CD14-positive monocyte (primary cell): ENCODE measurements at regions not wholly inside any gene's neighbourhood (a gene's known extent, or its start where the extent isn't known, plus 50 kb on each side); places are given as distances from the start of the nearest gene placed in this dataset.

ENCODE experiments used
- DNase-seq, 3 donors: peaks; one replicate each; pipeline ENCODE4 v3.0.0-alpha.2; 2011 to 2022
- H2AFZ ChIP-seq: 2 replicates; pipeline ENCODE4 v1.6.0; 2012; ENCODE audit warnings: mild to moderate bottlenecking, low read depth, low read length, inconsistent platforms; ENCODE audit not compliant: insufficient read depth, poor library complexity, severe bottlenecking
- H3K27ac ChIP-seq, 2 donors: 1 replicate in 1 of 2; 2 replicates in 1 of 2; pipeline ENCODE4 v1.5.1; 2012 to 2013; ENCODE audit warnings: low read length in 2 of 2, control low read depth in 1 of 2, inconsistent platforms in 1 of 2, low read depth in 1 of 2, mild to moderate bottlenecking in 1 of 2
- H3K27me3 ChIP-seq, 2 donors: one replicate each; pipeline versions ENCODE4 v1.6.0 to v1.6.1; 2011 to 2013; ENCODE audit warnings: low read length in 2 of 2; ENCODE audit not compliant: control insufficient read depth in 2 of 2, insufficient read depth in 2 of 2
- H3K36me3 ChIP-seq, 2 donors: replicated peaks in 1 of 2; 1 replicate in 1 of 2; 2 replicates in 1 of 2; pipeline versions ENCODE4 v1.5.1 to v1.6.1; 2012 to 2013; ENCODE audit warnings: low read length in 2 of 2, control low read depth in 1 of 2, inconsistent platforms in 1 of 2, mild to moderate bottlenecking in 1 of 2; ENCODE audit not compliant: insufficient read depth in 2 of 2, control insufficient read depth in 1 of 2
- H3K4me1 ChIP-seq, 2 donors: 1 replicate in 1 of 2; 2 replicates in 1 of 2; pipeline versions ENCODE4 v1.5.1 to v1.6.1; 2012 to 2013; ENCODE audit warnings: low read length in 2 of 2, control low read depth in 1 of 2, inconsistent platforms in 1 of 2, mild to moderate bottlenecking in 1 of 2, moderate library complexity in 1 of 2; ENCODE audit not compliant: insufficient read depth in 2 of 2, control insufficient read depth in 1 of 2
- H3K4me2 ChIP-seq: replicated peaks from 2 replicates; pipeline ENCODE3; 2012; ENCODE audit warnings: low read length, moderate library complexity, mild to moderate bottlenecking; ENCODE audit not compliant: poor library complexity, severe bottlenecking; ENCODE audit errors: extremely low read depth
- H3K4me3 ChIP-seq, 3 experiments: fragments of 200-600 bp in 1 of 3; sonication (generic) in 1 of 3; replicated peaks in 1 of 3; 1 replicate in 2 of 3; 2 replicates in 1 of 3; pipeline ENCODE4 v1.5.1; 2011 to 2013; ENCODE audit warnings: low read length in 3 of 3, mild to moderate bottlenecking in 3 of 3, control low read depth in 2 of 3, low read depth in 2 of 3, inconsistent platforms in 1 of 3, moderate library complexity in 1 of 3
- H3K79me2 ChIP-seq: 2 replicates; pipeline ENCODE4 v1.6.0; 2012; ENCODE audit warnings: mild to moderate bottlenecking, control low read depth, inconsistent platforms, low read length, moderate library complexity; ENCODE audit not compliant: insufficient read depth
- H3K9ac ChIP-seq: 2 replicates; pipeline ENCODE4 v1.6.0; 2017; ENCODE audit warnings: low read length, mild to moderate bottlenecking; ENCODE audit not compliant: insufficient read depth, poor library complexity, severe bottlenecking
- H3K9me3 ChIP-seq, 2 donors: replicated peaks in 1 of 2; 1 replicate in 1 of 2; 2 replicates in 1 of 2; pipeline versions ENCODE4 v1.5.1 to v1.6.1; 2012 to 2013; ENCODE audit warnings: low read length in 2 of 2, control low read depth in 1 of 2; ENCODE audit not compliant: control insufficient read depth in 1 of 2, insufficient read depth in 1 of 2
- H4K20me1 ChIP-seq: 2 replicates; pipeline ENCODE4 v1.6.0; 2012; ENCODE audit warnings: mild to moderate bottlenecking, low read length, control low read depth, moderate library complexity; ENCODE audit not compliant: insufficient read depth
- H3K27ac Mint-ChIP-seq, 7 donors: one replicate each; pipeline ENCODE4 v1.8.0; 2020; ENCODE audit warnings: mild to moderate bottlenecking in 7 of 7, mixed read lengths in 7 of 7, moderate library complexity in 6 of 7, inconsistent platforms in 2 of 7
- H3K27me3 Mint-ChIP-seq, 3 donors: one replicate each; pipeline ENCODE4 v1.8.0; 2021 to 2022; ENCODE audit warnings: low read depth in 3 of 3, mild to moderate bottlenecking in 3 of 3, mixed read lengths in 3 of 3, moderate library complexity in 3 of 3, inconsistent platforms in 1 of 3
- H3K36me3 Mint-ChIP-seq, 2 donors: one replicate each; pipeline ENCODE4 v1.8.0; 2020; ENCODE audit warnings: mixed read lengths in 2 of 2, inconsistent platforms in 1 of 2, mild to moderate bottlenecking in 1 of 2
- H3K4me1 Mint-ChIP-seq: one replicate; pipeline ENCODE4 v1.8.0; 2020; ENCODE audit warnings: mild to moderate bottlenecking, mixed read lengths
- H3K4me3 Mint-ChIP-seq, 2 donors: one replicate each; pipeline ENCODE4 v1.8.0; 2020; ENCODE audit warnings: mild to moderate bottlenecking in 2 of 2, mixed read lengths in 2 of 2, moderate library complexity in 1 of 2
- H3K9me3 Mint-ChIP-seq, 7 donors: one replicate each; pipeline ENCODE4 v1.8.0; 2020 to 2022; ENCODE audit warnings: mixed read lengths in 7 of 7, mild to moderate bottlenecking in 6 of 7, moderate library complexity in 6 of 7, inconsistent platforms in 2 of 7
- CTCF ChIP-seq: fragments of 200-600 bp; IDR thresholded peaks from one replicate; pipeline ENCODE4 v1.8.0; 2022; ENCODE audit warnings: antibody characterized with exemption, mild to moderate bottlenecking
- WGBS: methylation state at CpG from one replicate; pipeline ENCODE4 v1.1.5; 2013; ENCODE audit warnings: missing lambda C conversion rate; ENCODE audit not compliant: insufficient coverage; 5-methylcytosine and 5-hydroxymethylcytosine counted together
- intact Hi-C, 2 donors: fragments of 100-400 bp; cut with micrococcal nuclease; formaldehyde crosslinking; loops; one replicate each; pipeline versions ENCODE4 v1.15.0 to v1.15.1; 2023

- Mint-ChIP-seq H3K36me3 (no peaks in the 10 kb centered on the region), H3K9me3 (peaks cover 0 to 5% (median 2%) of the 10 kb centered on the region in 7 donors), H3K4me1 (no peaks in the 10 kb centered on the region), H3K27ac (no peak overlapping the region), H3K4me3 (no peak overlapping the region), H3K27me3 (no peaks in the 10 kb centered on the region)
- Histone ChIP-seq H3K79me2 (no peaks in the 10 kb centered on the region), H3K4me1 (no peaks in the 10 kb centered on the region), H3K36me3 (no peaks in the 10 kb centered on the region), H2AFZ (no peak overlapping the region), H3K4me3 (no peak overlapping the region), H3K9me3 (no peaks in the 10 kb centered on the region), H3K27me3 (no peaks in the 10 kb centered on the region), H3K27ac (no peak overlapping the region), H3K9ac (no peak overlapping the region), H4K20me1 (no peaks in the 10 kb centered on the region), H3K4me2 (no peak overlapping the region)
- no CpG with 5 or more reads among the region's 1 CpG for WGBS
- no peak for DNase-seq
- intact Hi-C loops = no loop called here
- TF ChIP-seq CTCF = no peak
Observed at GRCh38 chr9:20023210-20023905, 234.5 kb upstream of the SLC24A2 start.

GRCh38 chr9:20022410-20022809 is 233.6 kb upstream of the SLC24A2 start:
- no peaks in the 10 kb centered on the region for H3K4me1 ChIP-seq
- intact Hi-C loops = no loop called here
- TF ChIP-seq CTCF = no peak
- no peaks in the 10 kb centered on the region for H3K79me2 ChIP-seq
- Mint-ChIP-seq H3K27me3 (peaks cover 0 to 1% (median 0%) of the 10 kb centered on the region in 3 donors), H3K4me1 (no peaks in the 10 kb centered on the region), H3K36me3 (no peaks in the 10 kb centered on the region), H3K9me3 (peaks cover 0 to 10% (median 3%) of the 10 kb centered on the region in 7 donors), H3K4me3 (no peak overlapping the region), H3K27ac (no peak overlapping the region)
- no peaks in the 10 kb centered on the region for H3K9me3 ChIP-seq
- H3K4me3 ChIP-seq = no peak overlapping the region
- H3K4me2 ChIP-seq = no peak overlapping the region
- no CpG with 5 or more reads among the region's 2 CpGs for WGBS
- H3K36me3 ChIP-seq = no peaks in the 10 kb centered on the region
- H4K20me1 ChIP-seq = no peaks in the 10 kb centered on the region
- no peak overlapping the region for H2AFZ ChIP-seq
- DNase-seq = no peak
- H3K9ac ChIP-seq = no peak overlapping the region
- no peak overlapping the region for H3K27ac ChIP-seq
- H3K27me3 ChIP-seq = no peaks in the 10 kb centered on the region
